ENCODE measurements at regions not wholly inside any gene's neighbourhood (a gene's known extent, or its start where the extent isn't known, plus 50 kb on each side); places are given as distances from the start of the nearest gene placed in this dataset.

- POLR2A ChIA-PET, result no interaction called here
- TF ChIP-seq EGR2 (tag by site-specific recombination; IDR thresholded peaks at IDR 0.05; ENCODE audit: low read depth) (peak; percentile 61), IKZF3 (tag by site-specific recombination; IDR thresholded peaks at IDR 0.05) (no peak), ZNF654 (tag by site-specific recombination; IDR thresholded peaks at IDR 0.05; ENCODE audit: low read depth) (no peak), ZFHX2 (tag by site-specific recombination; conservative IDR thresholded peaks at IDR 0.05) (peak; percentile 33; the same call in 1 of the 2 replicates), ZNF24 (tag by site-specific recombination; IDR thresholded peaks at IDR 0.05) (no peak), KLF10 (tag by site-specific recombination; IDR thresholded peaks at IDR 0.05) (no peak), ZXDB (tag by site-specific recombination; IDR thresholded peaks at IDR 0.05) (no peak)
- H3K9me3 ChIP-seq (ENCODE audit: control insufficient read depth, insufficient read depth, low read depth, low read length), result no peaks in the 10 kb centered on the region
- no peaks in the 10 kb centered on the region for H3K36me3 ChIP-seq (ENCODE audit: control insufficient read depth in 2 of 2, insufficient read depth in 1 of 2, low read length in 2 of 2)
- peaks cover 4% of the 10 kb centered on the region; the same call in 1 of the 2 replicates for H3K4me1 ChIP-seq (ENCODE audit: control insufficient read depth, insufficient read depth, low read length)
- CTCF ChIA-PET, result interaction anchor here (0.6 to 1.4 kb wide), 4 partner anchors 31 to 392 kb away, joined by 3 to 5 read pairs (median 3); no protein-coding TSS in a partner anchor
- H3K27ac ChIP-seq (ENCODE audit: extremely low read depth, low read depth, low read length), result no peak overlapping the region
- H3K4me3 ChIP-seq (ENCODE audit: low read depth, low read length), result no peak overlapping the region
Observed at GRCh38 chr1:234712891-234713305, 102.9 kb upstream of the IRF2BP2 start.

- POLR2A ChIA-PET, result interaction anchor here (0.7 to 1.0 kb wide), 4 partner anchors 10 to 216 kb away, joined by 3 to 4 read pairs (median 4); no protein-coding TSS in a partner anchor
- CTCF ChIA-PET, result interaction anchor here (0.6 kb wide), 1 partner anchor 225 kb away, joined by 3 read pairs; no protein-coding TSS in a partner anchor
- no peaks in the 10 kb centered on the region for H3K4me1 ChIP-seq (ENCODE audit: control insufficient read depth, insufficient read depth, low read length)
- no peak overlapping the region for H3K27ac ChIP-seq (ENCODE audit: extremely low read depth, low read depth, low read length)
- no peaks in the 10 kb centered on the region for H3K9me3 ChIP-seq (ENCODE audit: control insufficient read depth, insufficient read depth, low read depth, low read length)
- H3K4me3 ChIP-seq (ENCODE audit: low read depth, low read length), result no peak overlapping the region
- no peaks in the 10 kb centered on the region for H3K36me3 ChIP-seq (ENCODE audit: control insufficient read depth in 2 of 2, insufficient read depth in 1 of 2, low read length in 2 of 2)
- TF ChIP-seq ZNF433 (tag by site-specific recombination; IDR thresholded peaks at IDR 0.05; ENCODE audit: low read depth), result no peak
- no peak for TF ChIP-seq ZNF600 (tag by site-specific recombination; IDR thresholded peaks at IDR 0.05)
- no peak for TF ChIP-seq ZBTB44 (tag by site-specific recombination; IDR thresholded peaks at IDR 0.05)
- peak; percentile 43 for TF ChIP-seq ZNF398 (tag by site-specific recombination; IDR thresholded peaks at IDR 0.05)
- peak; percentile 59 for TF ChIP-seq ZFHX2 (tag by site-specific recombination; conservative IDR thresholded peaks at IDR 0.05)
- TF ChIP-seq ZNF513 (tag by site-specific recombination; IDR thresholded peaks at IDR 0.05), result peak; percentile 66
- TF ChIP-seq ZNF121 (tag by site-specific recombination; IDR thresholded peaks at IDR 0.05), result no peak
- TF ChIP-seq SP3 (tag by site-specific recombination; IDR thresholded peaks at IDR 0.05), result no peak
- TF ChIP-seq PRDM2 (tag by site-specific recombination; IDR thresholded peaks at IDR 0.05; ENCODE audit: borderline replicate concordance), result no peak
- no peak for TF ChIP-seq RBAK (tag by site-specific recombination; IDR thresholded peaks at IDR 0.05)
- no peak for TF ChIP-seq ZNF175 (tag by site-specific recombination; IDR thresholded peaks at IDR 0.05)
- peak; percentile 31; the same call in 1 of the 2 replicates for TF ChIP-seq ZNF366 (tag by site-specific recombination; conservative IDR thresholded peaks at IDR 0.05)
- no peak for TF ChIP-seq ZNF629 (tag by site-specific recombination; IDR thresholded peaks at IDR 0.05)
- peak; percentile 68; the same call in 1 of the 2 replicates for TF ChIP-seq EGR2 (tag by site-specific recombination; IDR thresholded peaks at IDR 0.05; ENCODE audit: low read depth)
- TF ChIP-seq IKZF3 (tag by site-specific recombination; IDR thresholded peaks at IDR 0.05), result no peak
- 0 out of 2 replicates have a peak, but pooled peaks have one; percentile 34 for TF ChIP-seq PRDM6 (tag by site-specific recombination; IDR thresholded peaks at IDR 0.05)
Observed at GRCh38 chr1:234710936-234711724, 101.2 kb upstream of the IRF2BP2 start.

Data from HEK293 (cell line).